ENCODE measurements at regions not wholly inside any gene's neighbourhood (a gene's known extent, or its start where the extent isn't known, plus 50 kb on each side); places are given as distances from the start of the nearest gene placed in this dataset.

DNA sequence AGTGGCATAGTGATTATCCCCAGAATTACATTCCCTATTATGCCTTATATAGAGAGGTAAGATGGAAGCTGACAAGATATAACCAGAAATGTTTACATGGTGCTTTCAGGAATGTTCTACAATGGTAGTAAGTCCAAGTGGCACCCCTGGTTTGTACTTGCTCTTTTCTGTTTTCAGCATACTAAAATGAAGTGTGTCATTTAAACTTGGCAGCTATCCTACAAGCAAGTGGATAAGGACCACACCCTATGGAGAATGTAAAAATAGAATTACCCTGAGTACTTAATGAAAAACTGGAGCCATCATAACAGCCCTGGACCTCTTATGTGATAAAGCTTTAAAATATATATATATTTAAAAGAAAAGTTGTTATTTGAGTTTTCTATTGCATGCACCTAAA lies 1012.7 kb upstream of the CADM2 start:
- TF ChIP-seq ZFX (IDR thresholded peaks at IDR 0.05) = no peak
- TF ChIP-seq, protein P1, sequence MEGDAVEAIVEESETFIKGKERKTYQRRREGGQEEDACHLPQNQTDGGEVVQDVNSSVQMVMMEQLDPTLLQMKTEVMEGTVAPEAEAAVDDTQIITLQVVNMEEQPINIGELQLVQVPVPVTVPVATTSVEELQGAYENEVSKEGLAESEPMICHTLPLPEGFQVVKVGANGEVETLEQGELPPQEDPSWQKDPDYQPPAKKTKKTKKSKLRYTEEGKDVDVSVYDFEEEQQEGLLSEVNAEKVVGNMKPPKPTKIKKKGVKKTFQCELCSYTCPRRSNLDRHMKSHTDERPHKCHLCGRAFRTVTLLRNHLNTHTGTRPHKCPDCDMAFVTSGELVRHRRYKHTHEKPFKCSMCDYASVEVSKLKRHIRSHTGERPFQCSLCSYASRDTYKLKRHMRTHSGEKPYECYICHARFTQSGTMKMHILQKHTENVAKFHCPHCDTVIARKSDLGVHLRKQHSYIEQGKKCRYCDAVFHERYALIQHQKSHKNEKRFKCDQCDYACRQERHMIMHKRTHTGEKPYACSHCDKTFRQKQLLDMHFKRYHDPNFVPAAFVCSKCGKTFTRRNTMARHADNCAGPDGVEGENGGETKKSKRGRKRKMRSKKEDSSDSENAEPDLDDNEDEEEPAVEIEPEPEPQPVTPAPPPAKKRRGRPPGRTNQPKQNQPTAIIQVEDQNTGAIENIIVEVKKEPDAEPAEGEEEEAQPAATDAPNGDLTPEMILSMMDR (conservative IDR thresholded peaks at IDR 0.05) = no peak
- H3K27ac ChIP-seq = no peak overlapping the region

DNA sequence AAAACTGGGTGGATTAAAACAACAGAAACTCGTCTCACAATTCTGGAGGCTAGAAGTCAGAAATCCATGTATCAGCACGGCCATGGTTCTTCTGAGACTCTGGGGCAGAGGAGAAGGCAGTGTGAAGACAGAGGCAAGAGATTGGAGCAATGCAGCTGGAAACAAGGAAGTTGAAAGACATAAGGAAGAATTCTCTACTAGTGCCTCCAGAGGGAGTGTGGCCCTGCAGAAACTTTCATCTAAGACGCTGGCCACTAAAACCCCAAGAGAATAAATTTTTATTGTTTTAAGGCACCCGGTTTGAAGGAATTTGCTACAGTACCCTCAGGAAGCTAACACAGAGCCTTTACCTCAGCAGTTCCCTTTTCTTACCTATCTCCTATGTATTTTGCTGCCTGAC lies 1012.2 kb upstream of the CADM2 start:
- TF ChIP-seq, protein P1 (conservative IDR thresholded peaks at IDR 0.05) = peak; percentile 21
- no peak for TF ChIP-seq ZFX (IDR thresholded peaks at IDR 0.05)
- no peak overlapping the region for H3K27ac ChIP-seq

DNA sequence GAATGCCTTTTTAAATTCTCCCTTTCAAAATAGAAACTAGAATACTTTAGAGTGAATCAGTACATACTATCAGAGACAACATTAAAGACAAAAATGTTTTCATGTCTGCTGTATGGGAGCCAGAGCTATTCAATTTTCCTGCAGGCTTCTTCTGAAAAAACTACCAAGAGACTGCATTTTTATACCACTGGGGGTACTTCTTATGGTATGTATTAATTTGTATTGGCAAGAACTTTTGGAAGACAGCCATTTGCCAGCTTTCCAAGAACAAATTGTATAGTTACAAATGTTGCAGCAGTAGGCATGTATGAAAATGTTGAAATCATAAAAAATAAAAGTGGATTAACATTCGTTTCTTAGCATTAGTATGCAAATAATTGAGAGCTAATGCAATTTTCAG lies 1010.0 kb upstream of the CADM2 start:
- TF ChIP-seq, protein P1 (conservative IDR thresholded peaks at IDR 0.05) = no peak
- TF ChIP-seq ZFX (IDR thresholded peaks at IDR 0.05) = no peak
- H3K27ac ChIP-seq = no peak overlapping the region

DNA sequence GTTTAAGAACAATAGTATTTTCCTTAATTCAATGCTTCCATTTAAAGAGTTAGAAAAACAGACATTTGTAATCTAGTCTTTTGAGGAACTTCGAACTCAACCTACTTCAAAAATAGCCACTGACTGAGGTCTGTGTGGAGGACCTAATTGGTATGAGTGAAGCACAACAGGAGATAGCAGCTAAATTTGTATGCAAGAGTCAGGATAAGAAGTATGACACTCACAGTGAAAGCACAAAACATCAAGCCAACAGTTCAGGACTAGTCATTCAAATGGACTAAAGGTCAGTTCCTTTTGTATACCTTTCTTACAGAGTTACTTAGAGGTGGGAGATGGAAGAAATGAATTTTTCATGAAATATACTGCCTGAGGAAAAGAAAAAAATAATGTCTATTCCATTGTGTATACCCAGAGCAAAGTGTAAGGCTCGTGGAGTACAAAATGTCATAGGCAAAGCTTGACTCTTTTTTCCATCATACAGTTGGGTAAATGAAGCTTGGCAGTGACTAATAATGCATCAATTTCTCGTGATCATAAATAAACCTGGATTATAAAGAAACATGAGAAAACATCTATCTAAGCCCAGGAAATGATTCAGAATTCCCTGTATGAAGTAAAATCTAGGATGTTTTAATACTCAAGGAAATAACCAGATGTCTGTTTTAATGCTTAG lies 1005.2 kb upstream of the CADM2 start:
- H3K27ac ChIP-seq = no peak overlapping the region
- TF ChIP-seq, protein P1 (conservative IDR thresholded peaks at IDR 0.05) = no peak
- no peak for TF ChIP-seq ZFX (IDR thresholded peaks at IDR 0.05)

DNA sequence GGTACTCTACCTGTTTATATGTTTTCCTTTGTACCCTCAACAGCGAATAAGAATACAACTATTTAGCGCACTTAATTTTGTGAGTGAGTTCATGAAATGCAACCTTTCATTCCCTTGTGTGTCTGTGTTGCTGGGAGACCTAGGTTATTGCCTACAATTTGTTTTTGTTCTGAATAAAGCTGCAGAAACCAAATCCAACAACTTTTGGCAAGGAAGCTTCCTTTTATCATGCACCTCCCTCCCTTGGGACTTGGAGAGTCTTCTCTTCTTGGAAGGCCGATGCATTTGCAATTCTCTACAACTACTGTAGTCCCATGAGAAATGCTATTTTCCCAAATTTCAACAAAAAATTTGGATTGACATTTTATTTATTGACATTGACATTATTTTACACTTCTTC lies 1002.4 kb upstream of the CADM2 start:
- TF ChIP-seq, protein P1 (conservative IDR thresholded peaks at IDR 0.05) = no peak
- TF ChIP-seq ZFX (IDR thresholded peaks at IDR 0.05) = no peak
- no peak overlapping the region for H3K27ac ChIP-seq

DNA sequence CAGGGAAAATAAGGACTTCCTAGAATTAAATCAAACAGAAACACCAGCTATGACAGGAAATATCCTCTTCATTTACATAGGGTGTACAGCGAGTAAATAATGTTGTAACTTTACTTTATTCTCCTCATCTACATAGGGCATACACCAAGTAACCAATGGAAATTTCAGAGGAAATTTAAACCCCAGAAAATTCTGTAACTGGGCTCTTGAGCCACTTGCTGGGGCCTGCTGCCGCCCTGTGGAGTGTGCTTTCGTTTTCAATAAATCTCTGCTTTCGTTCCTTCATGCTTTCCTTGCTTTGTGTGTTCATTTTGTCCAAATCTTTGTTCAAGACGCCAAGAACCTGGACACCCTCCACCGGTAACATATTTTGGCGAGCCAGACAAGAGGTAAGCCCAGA lies 990.4 kb upstream of the CADM2 start:
- no peak for TF ChIP-seq ZFX (IDR thresholded peaks at IDR 0.05)
- TF ChIP-seq, protein P1 (conservative IDR thresholded peaks at IDR 0.05) = peak; percentile 31
- H3K27ac ChIP-seq = no peak overlapping the region

DNA sequence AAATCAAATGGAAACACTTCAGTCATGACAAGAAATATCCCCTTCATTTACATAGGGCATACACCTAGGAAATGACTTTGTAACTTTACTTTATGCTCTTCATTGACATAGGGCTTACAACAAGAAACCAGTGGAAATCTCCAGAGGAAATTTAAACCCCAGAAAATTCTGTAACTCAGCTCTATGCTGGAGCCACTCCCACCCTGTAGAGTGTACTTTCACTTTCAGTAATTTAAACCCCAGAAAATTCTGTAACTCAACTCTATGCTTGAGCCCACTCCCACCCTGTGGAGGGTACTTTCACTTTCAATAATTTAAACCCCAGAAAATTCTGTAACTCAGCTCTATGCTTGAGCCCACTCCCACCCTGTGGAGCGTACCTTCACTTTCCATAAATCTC lies 987.1 kb upstream of the CADM2 start:
- H3K27ac ChIP-seq = no peak overlapping the region
- TF ChIP-seq, protein P1 (conservative IDR thresholded peaks at IDR 0.05) = no peak
